Liver (tissue), 8 donors: ENCODE measurements at regions not wholly inside any gene's neighbourhood (a gene's known extent, or its start where the extent isn't known, plus 50 kb on each side); places are given as distances from the start of the nearest gene placed in this dataset.

Source experiments
- DNase-seq: peaks from one replicate; pipeline ENCODE4 v3.0.0-alpha.2; 2017; ENCODE audit warnings: low spot score
- H3K27ac ChIP-seq, 2 donors: one replicate each; pipeline ENCODE4 v1.7.0; 2013; ENCODE audit warnings: inconsistent platforms in 2 of 2, low read length in 2 of 2, control low read depth in 1 of 2, low read depth in 1 of 2, mild to moderate bottlenecking in 1 of 2
- H3K27me3 ChIP-seq, 4 donors: one replicate each; pipeline versions ENCODE4 v1.6.1 to v1.7.0; 2013; ENCODE audit warnings: low read length in 3 of 4, inconsistent platforms in 1 of 4, mild to moderate bottlenecking in 1 of 4, moderate library complexity in 1 of 4; ENCODE audit not compliant: control insufficient read depth in 4 of 4, insufficient read depth in 4 of 4
- H3K36me3 ChIP-seq, 4 donors: one replicate each; pipeline versions ENCODE4 v1.6.1 to v1.7.0; 2013; ENCODE audit warnings: low read length in 3 of 4, mild to moderate bottlenecking in 3 of 4, low read depth in 1 of 4, moderate library complexity in 1 of 4; ENCODE audit not compliant: control insufficient read depth in 4 of 4, insufficient read depth in 3 of 4
- H3K4me1 ChIP-seq, 4 donors: one replicate each; pipeline versions ENCODE4 v1.6.1 to v1.7.0; 2013; ENCODE audit warnings: low read length in 3 of 4, mild to moderate bottlenecking in 3 of 4, moderate library complexity in 1 of 4; ENCODE audit not compliant: control insufficient read depth in 4 of 4, insufficient read depth in 4 of 4
- H3K4me3 ChIP-seq, 3 donors: one replicate each; pipeline versions ENCODE4 v1.6.1 to v1.7.0; 2013; ENCODE audit warnings: low read length in 3 of 3, control low read depth in 1 of 3, low read depth in 1 of 3, mild to moderate bottlenecking in 1 of 3
- H3K9ac ChIP-seq, 2 donors: one replicate each; pipeline ENCODE4 v1.7.0; 2013; ENCODE audit warnings: low read length in 2 of 2, mild to moderate bottlenecking in 2 of 2, moderate library complexity in 2 of 2, control low read depth in 1 of 2, low read depth in 1 of 2
- H3K9me3 ChIP-seq, 4 donors: one replicate each; pipeline versions ENCODE4 v1.6.1 to v1.7.0; 2013; ENCODE audit warnings: low read length in 3 of 4; ENCODE audit not compliant: control insufficient read depth in 4 of 4
- EGR1 ChIP-seq, 2 donors: IDR thresholded peaks; 2 replicates each; pipeline ENCODE4 v1.6.1; 2016 to 2018; ENCODE audit warnings: antibody characterized with exemption in 2 of 2, low read depth in 2 of 2
- FOXA1 ChIP-seq: IDR thresholded peaks from 2 replicates; pipeline ENCODE4 v1.6.1; 2016; ENCODE audit warnings: antibody characterized with exemption
- FOXA2 ChIP-seq: IDR thresholded peaks from 2 replicates; pipeline ENCODE4 v1.6.1; 2016; ENCODE audit warnings: antibody characterized with exemption
- GABPA ChIP-seq, 2 donors: IDR thresholded peaks in 1 of 2; conservative IDR thresholded peaks in 1 of 2; 2 replicates each; pipeline ENCODE4 v1.6.1; 2016; ENCODE audit warnings: antibody characterized with exemption in 2 of 2, mild to moderate bottlenecking in 1 of 2, moderate library complexity in 1 of 2
- HNF4A ChIP-seq, 2 donors: conservative IDR thresholded peaks; 2 replicates each; pipeline ENCODE4 v1.6.1; 2016; ENCODE audit warnings: antibody characterized with exemption in 2 of 2, mild to moderate bottlenecking in 2 of 2
- HNF4G ChIP-seq: IDR thresholded peaks from 2 replicates; pipeline ENCODE4 v1.6.1; 2016; ENCODE audit warnings: antibody characterized with exemption
- JUND ChIP-seq, 2 donors: IDR thresholded peaks; 2 replicates each; pipeline ENCODE4 v1.6.1; 2016; ENCODE audit warnings: antibody characterized with exemption in 2 of 2
- NR2F2 ChIP-seq: IDR thresholded peaks from 2 replicates; pipeline ENCODE4 v1.6.1; 2016; ENCODE audit warnings: antibody characterized with exemption
- RAD21 ChIP-seq, 2 donors: IDR thresholded peaks; 2 replicates each; pipeline ENCODE4 v1.6.1; 2016; ENCODE audit warnings: antibody characterized with exemption in 2 of 2, mild to moderate bottlenecking in 2 of 2
- SP1 ChIP-seq: IDR thresholded peaks from 2 replicates; pipeline ENCODE4 v1.6.1; 2018; ENCODE audit warnings: antibody characterized with exemption, mild to moderate bottlenecking
- TAF1 ChIP-seq: conservative IDR thresholded peaks from 2 replicates; pipeline ENCODE4 v1.6.1; 2016; ENCODE audit warnings: antibody characterized with exemption, mild to moderate bottlenecking
- YY1 ChIP-seq: IDR thresholded peaks from 2 replicates; pipeline ENCODE4 v1.6.1; 2016; ENCODE audit warnings: antibody characterized with exemption, mild to moderate bottlenecking
- WGBS: extraction: QIAGEN DNeasy Blood & Tissue Kit; methylation state at CpG from one replicate; pipeline ENCODE4 v1.1.7; 2013; 5-methylcytosine and 5-hydroxymethylcytosine counted together
- TF ChIP-seq, protein P1 (sequence below): fragments of 150-350 bp; IDR thresholded peaks from 2 replicates; pipeline ENCODE4 v1.5.1; 2017; ENCODE audit warnings: improper control_type of control experiment, low read depth, low read length; ENCODE audit not compliant: missing input control
- TF ChIP-seq, protein P2 (sequence below): IDR thresholded peaks from 2 replicates; pipeline ENCODE4 v1.6.1; 2016; ENCODE audit warnings: antibody characterized with exemption
- TF ChIP-seq, protein P3 (sequence below): IDR thresholded peaks from 2 replicates; pipeline ENCODE4 v1.6.1; 2016; ENCODE audit warnings: antibody characterized with exemption, mild to moderate bottlenecking
- TF ChIP-seq, protein P4 (sequence below): IDR thresholded peaks from 2 replicates; pipeline ENCODE4 v1.6.1; 2016; ENCODE audit warnings: antibody characterized with exemption
- TF ChIP-seq, protein P5 (sequence below): IDR thresholded peaks from 2 replicates; pipeline ENCODE4 v1.6.1; 2016; ENCODE audit warnings: antibody characterized with exemption
- donor health status: healthy.
- donor health status: healthy.
- donor health status: healthy.
- donor health status: healthy.
- donor health status: healthy.

DNA sequence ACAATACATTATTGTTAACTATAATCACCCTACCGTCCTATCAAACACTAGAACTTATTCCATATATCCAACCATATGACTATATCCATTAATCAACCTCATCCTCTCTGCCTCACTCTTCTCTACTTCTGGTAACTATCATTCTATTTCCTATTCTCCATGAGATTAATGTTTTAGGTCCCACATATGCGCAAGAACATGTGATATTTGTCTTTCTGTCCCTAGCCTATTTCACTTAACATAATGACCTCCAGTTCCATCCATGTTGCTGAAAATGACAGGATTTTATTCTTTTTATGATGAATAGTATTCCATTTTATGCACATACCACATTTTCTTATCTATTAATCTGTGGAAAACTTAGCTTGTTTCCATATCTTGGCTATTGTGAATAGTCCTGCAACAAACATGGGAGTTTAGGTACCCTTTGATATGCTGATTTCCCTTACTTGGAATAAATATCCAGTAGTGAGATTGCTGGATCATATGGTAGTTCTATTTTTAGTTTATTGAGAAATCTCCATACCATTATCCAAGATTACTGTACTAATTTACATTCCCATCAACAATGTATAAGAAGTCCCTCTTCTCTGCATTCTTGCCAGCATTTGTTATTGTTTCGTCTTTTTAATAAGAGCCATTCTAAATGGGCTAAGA, 289.4 kb upstream of the GJE1 start:
- Histone ChIP-seq H3K4me1 (no peaks in the 10 kb centered on the region), H3K27me3 (no peaks in the 10 kb centered on the region), H3K4me3 (no peak overlapping the region), H3K36me3 (no peaks in the 10 kb centered on the region), H3K9ac (no peak overlapping the region), H3K9me3 (no peaks in the 10 kb centered on the region), H3K27ac (no peak overlapping the region)
- DNase-seq = no peak
- WGBS = 92% methylated on average over 3 of the region's 3 CpGs
- TF ChIP-seq NR2F2 (no peak), FOXA2 (no peak), HNF4A (conservative IDR thresholded peaks at IDR 0.05) (no peak), SP1 (no peak), GABPA (IDR thresholded peaks at IDR 0.05 in 1 of 2, conservative IDR thresholded peaks at IDR 0.05 in 1 of 2) (no peak), JUND (IDR thresholded peaks at IDR 0.05) (no peak), EGR1 (IDR thresholded peaks at IDR 0.05; ENCODE audit: low read depth in 2 of 2) (no peak)
- TF ChIP-seq, protein P1, sequence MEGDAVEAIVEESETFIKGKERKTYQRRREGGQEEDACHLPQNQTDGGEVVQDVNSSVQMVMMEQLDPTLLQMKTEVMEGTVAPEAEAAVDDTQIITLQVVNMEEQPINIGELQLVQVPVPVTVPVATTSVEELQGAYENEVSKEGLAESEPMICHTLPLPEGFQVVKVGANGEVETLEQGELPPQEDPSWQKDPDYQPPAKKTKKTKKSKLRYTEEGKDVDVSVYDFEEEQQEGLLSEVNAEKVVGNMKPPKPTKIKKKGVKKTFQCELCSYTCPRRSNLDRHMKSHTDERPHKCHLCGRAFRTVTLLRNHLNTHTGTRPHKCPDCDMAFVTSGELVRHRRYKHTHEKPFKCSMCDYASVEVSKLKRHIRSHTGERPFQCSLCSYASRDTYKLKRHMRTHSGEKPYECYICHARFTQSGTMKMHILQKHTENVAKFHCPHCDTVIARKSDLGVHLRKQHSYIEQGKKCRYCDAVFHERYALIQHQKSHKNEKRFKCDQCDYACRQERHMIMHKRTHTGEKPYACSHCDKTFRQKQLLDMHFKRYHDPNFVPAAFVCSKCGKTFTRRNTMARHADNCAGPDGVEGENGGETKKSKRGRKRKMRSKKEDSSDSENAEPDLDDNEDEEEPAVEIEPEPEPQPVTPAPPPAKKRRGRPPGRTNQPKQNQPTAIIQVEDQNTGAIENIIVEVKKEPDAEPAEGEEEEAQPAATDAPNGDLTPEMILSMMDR = no peak
- TF ChIP-seq, protein P2, sequence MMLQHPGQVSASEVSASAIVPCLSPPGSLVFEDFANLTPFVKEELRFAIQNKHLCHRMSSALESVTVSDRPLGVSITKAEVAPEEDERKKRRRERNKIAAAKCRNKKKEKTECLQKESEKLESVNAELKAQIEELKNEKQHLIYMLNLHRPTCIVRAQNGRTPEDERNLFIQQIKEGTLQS = no peak
- TF ChIP-seq, protein P3, sequence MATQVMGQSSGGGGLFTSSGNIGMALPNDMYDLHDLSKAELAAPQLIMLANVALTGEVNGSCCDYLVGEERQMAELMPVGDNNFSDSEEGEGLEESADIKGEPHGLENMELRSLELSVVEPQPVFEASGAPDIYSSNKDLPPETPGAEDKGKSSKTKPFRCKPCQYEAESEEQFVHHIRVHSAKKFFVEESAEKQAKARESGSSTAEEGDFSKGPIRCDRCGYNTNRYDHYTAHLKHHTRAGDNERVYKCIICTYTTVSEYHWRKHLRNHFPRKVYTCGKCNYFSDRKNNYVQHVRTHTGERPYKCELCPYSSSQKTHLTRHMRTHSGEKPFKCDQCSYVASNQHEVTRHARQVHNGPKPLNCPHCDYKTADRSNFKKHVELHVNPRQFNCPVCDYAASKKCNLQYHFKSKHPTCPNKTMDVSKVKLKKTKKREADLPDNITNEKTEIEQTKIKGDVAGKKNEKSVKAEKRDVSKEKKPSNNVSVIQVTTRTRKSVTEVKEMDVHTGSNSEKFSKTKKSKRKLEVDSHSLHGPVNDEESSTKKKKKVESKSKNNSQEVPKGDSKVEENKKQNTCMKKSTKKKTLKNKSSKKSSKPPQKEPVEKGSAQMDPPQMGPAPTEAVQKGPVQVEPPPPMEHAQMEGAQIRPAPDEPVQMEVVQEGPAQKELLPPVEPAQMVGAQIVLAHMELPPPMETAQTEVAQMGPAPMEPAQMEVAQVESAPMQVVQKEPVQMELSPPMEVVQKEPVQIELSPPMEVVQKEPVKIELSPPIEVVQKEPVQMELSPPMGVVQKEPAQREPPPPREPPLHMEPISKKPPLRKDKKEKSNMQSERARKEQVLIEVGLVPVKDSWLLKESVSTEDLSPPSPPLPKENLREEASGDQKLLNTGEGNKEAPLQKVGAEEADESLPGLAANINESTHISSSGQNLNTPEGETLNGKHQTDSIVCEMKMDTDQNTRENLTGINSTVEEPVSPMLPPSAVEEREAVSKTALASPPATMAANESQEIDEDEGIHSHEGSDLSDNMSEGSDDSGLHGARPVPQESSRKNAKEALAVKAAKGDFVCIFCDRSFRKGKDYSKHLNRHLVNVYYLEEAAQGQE = no peak
- TF ChIP-seq, protein P4, sequence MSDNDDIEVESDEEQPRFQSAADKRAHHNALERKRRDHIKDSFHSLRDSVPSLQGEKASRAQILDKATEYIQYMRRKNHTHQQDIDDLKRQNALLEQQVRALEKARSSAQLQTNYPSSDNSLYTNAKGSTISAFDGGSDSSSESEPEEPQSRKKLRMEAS = no peak
- TF ChIP-seq, protein P5, sequence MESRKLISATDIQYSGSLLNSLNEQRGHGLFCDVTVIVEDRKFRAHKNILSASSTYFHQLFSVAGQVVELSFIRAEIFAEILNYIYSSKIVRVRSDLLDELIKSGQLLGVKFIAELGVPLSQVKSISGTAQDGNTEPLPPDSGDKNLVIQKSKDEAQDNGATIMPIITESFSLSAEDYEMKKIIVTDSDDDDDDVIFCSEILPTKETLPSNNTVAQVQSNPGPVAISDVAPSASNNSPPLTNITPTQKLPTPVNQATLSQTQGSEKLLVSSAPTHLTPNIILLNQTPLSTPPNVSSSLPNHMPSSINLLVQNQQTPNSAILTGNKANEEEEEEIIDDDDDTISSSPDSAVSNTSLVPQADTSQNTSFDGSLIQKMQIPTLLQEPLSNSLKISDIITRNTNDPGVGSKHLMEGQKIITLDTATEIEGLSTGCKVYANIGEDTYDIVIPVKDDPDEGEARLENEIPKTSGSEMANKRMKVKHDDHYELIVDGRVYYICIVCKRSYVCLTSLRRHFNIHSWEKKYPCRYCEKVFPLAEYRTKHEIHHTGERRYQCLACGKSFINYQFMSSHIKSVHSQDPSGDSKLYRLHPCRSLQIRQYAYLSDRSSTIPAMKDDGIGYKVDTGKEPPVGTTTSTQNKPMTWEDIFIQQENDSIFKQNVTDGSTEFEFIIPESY = no peak

DNA sequence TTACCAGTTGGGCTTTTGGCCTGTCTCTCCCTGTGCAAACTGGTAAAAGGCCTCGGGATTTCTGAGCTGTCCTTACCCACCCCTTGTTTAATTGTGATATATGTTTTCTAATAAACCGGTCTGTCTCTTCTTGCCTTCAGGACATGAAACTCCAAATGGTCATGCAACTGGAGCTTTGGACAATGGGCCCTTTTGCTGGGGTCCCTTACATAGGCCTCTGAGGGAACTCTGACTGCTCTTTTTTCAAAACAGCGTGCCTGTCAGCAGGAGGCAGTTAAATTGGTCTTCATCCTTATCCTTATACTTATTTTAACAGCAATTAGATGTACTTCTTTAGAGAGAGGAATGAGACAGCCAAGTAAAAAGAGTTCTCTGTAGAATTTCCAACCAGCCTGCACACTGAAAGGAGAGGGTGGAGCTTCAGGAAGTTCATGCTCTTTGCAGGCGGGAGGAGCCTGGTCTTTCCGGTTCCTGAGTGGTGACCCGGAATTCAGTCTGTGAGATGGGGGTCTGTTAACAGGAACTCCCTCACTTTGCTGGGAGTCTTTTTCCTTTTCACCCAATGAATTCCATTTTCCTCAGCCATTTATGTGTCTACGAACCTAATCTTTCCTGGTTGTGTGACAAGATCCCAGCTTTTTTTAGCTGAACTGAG, 299.6 kb upstream of the GJE1 start:
- no peak overlapping the region for H3K27ac ChIP-seq
- no peaks in the 10 kb centered on the region for H3K4me1 ChIP-seq
- H3K36me3 ChIP-seq = no peaks in the 10 kb centered on the region
- H3K9ac ChIP-seq = no peak overlapping the region
- no peaks in the 10 kb centered on the region for H3K9me3 ChIP-seq
- DNase-seq = no peak
- no peaks in the 10 kb centered on the region for H3K27me3 ChIP-seq
- no peak overlapping the region for H3K4me3 ChIP-seq
- 87% methylated on average over 7 of the region's 7 CpGs for WGBS
- TF ChIP-seq, protein P3 = no peak
- TF ChIP-seq SP1 (no peak), TAF1 (no peak), GABPA (IDR thresholded peaks at IDR 0.05 in 1 of 2, conservative IDR thresholded peaks at IDR 0.05 in 1 of 2) (no peak), FOXA1 (no peak), HNF4A (conservative IDR thresholded peaks at IDR 0.05) (no peak), YY1 (no peak), EGR1 (IDR thresholded peaks at IDR 0.05; ENCODE audit: low read depth in 2 of 2) (no peak), NR2F2 (no peak), HNF4G (no peak), RAD21 (IDR thresholded peaks at IDR 0.05) (no peak), JUND (IDR thresholded peaks at IDR 0.05) (no peak)
- TF ChIP-seq, protein P2 = no peak
- TF ChIP-seq, protein P4 = no peak
